IPS-NIHi7 (cell line): ENCODE measurements at regions not wholly inside any gene's neighbourhood (a gene's known extent, or its start where the extent isn't known, plus 50 kb on each side); places are given as distances from the start of the nearest gene placed in this dataset.

Experiments
- DNase-seq: peaks from one replicate; pipeline ENCODE4 v3.0.0; 2012; ENCODE audit warnings: mixed read lengths; ENCODE audit errors: extremely low spot score

DNA sequence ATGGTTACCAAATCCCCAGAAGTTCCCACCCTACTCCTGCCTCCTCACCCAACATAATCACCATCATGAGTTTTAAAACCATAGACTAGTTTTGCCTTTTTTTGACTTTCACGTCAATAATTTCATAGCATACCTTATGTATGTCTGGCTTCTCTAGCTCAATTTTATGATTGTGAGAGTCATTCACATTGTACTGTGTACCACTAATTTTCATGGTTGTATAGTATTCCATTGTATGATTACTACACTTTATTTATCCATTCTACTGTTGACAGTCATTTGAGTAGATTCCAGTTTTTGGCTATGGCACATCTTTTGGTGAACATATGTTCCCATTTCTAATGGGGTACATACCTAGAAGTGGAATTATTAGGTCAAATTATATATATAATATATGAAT is 195.3 kb upstream of the TCF21 start:
- DNase-seq = no peak

DNA sequence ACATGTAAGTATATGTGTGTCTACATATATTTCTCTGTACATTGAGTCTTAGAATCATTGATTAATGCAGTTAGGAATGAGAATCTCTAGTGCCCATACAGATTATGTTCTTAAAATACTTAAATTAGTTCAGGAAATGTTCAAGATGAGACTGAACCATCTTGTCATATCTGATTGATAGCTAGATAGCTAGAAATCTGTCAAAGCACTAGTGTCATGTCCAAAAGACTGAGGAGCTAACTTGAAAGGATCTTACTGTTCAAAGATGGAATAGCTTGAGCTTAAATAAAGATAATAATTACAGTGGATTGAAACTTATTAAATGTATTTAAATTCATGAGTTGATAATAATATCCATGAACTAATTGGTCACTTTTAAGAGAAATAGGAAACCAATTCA is 191.7 kb upstream of the TCF21 start:
- DNase-seq = no peak

DNA sequence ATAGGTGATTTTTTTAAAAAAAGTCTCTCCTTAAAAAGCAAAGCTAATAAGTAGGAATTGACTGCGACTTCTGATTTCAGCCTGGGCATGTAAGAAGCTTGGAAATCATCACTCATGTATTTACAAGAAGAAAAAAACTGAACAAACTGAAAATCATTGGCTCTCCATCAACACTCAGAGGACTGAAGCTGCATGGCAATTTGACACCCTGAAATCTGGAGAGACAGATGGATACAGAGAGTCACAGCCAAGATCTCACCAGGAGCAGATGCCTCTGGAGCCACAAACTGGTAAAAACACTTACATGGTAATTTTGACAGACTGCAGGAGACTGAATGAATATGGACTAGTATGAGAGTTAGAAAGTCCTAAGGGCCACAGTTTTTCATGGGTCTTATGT is 191.2 kb upstream of the TCF21 start:
- DNase-seq = no peak

DNA sequence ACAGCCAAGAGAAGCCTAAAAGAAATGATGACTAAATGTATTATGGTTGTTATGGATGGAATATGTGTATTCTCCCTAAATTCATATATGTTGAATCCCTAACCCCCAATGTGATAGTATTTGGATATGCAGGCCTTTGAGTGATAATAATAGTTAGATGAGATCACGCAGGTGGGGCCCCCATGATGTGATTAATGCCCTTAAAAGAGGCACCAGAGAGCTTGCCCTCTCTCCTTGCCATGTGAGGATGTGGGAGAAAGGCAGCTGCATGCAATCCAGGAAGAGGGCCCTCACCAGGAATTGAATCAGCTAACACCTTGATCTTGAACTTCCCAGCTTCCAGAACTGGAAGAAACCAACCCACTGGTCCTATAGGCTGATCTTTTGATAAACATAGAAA is 190.6 kb upstream of the TCF21 start:
- DNase-seq = no peak

DNA sequence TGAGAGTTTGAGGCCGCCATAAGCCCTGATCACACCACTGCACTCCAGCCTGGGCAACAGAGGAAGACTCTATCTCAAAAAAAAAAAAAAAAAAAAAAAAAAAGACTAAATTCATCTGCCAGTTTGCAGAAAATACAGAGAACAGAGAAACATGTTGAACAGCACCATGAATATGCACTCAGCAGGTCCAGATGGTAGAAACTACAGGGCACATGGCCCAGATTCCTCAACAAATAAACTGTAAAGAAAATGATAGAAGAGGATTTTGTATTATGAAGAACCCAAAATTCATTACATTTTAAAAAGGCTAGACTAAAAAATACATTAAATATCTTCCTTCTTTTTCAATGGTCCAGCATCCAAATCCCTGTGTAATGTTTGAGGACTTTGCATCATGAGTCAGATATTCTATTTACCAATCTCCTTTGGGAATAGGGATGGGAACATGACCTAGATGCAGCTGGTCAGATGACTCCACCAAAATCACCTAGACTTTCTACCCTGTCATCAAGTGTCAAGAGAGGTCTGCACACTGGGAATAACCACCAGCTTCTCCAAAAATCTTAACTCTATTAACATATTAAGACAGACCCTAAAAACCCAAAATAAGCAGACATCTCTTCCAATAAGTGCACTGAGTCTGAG is 189.1 kb upstream of the TCF21 start:
- no peak for DNase-seq

DNA sequence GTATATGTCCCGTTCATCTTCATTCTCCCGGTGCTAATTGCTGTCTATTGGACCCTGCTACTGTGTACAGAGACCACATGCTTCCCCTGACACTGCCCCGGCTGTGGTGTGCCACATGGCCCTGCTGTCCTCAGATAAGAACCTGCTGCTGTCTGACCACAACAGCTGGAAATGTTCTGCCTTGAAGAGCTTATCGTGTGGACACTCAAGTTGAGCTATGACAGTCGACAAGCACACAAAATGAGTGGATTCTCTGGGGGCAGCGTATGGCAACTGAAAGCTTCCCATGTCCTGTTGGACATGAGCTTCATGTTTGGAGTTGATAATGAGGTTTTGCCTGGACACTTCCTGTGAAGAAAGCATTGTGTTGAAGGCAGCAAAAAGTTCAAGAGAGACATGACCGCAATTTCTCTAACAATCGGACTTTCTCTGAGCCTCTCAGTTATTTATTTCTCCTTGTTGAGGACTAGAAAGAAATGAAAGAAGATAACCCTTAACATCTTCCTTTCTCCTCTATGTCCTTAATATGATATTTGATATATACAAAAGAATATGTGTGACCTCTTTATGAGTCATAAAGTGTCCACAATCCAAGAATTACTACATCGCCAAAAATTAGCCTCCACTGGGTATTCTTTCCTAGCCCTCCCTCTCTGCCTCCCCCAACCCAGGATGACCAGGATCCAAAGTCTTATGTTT is 187.1 kb upstream of the TCF21 start:
- no peak for DNase-seq

DNA sequence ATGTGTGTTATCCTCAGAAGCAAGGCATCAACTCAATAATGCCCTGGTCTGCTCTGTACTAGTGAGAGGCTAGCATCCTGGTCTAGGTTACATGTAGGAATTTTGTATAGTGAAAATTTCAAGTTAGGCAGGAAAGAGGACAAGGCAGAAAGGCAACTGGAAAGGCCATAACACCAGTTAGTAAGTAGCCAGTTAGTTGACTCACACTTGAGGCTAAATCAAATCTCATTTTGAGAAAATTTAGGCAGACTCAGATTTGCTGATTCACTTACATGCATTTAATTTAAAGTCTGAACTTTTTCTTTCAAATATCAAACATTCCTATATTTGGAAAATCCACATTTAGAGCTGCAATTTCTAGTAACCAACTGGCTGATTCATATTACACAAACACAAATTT is 184.5 kb upstream of the TCF21 start:
- no peak for DNase-seq

DNA sequence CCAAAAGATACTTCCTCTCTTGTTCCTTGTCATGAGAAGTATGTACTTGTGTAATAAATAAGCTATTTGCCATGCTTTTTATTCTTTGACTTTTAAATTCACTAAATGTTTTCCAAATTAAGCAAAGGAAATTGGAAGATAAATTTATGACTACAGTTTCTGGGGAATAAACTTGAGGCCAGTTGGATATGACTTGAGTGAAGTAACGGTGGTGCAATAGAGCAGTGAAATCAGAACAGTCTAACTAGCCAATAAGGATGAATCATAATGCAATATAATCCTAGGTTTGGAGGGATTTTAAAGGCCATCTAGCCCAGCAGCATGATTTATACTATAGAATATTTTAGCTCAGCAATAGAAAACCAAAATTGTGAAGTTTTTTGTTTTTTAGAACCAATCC is 183.8 kb upstream of the TCF21 start:
- no peak for DNase-seq

DNA sequence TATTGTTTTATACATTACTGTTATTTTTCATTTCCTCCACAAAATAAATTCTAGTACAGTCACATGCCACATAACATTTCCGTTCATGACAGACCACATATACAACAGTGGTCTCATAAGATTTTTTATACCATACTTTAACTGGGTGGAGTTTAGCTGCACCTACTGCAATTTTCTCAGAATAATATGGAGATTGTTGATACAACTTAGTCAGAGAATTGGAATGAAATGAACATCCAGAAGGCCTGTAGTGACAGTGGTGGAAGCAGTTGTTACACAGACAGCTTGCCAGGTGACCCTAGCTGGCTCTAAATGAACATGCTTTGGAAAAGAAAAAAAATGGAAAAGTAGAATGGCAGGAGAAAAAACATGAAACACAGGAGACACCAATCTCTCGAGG is 183.2 kb upstream of the TCF21 start:
- DNase-seq = no peak

DNA sequence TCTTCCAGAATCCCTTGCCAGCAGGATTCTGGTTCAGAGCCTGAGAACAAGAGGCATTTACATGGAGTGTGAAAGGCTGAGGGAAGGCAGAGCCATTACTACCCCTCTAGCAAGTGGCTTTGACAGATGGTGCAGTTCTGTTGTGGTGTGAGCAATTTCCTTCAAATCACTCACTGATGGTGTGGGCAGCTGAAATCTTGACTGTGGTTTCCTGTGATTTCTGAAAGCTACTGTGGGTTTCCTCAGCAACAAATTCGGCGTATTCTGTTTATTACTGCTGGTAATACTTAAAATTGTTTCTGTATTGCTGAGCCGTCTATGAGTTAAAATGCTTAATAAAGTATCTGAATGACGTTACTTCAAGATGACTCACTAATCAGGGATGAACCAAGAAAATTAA is 181.5 kb upstream of the TCF21 start:
- no peak for DNase-seq

DNA sequence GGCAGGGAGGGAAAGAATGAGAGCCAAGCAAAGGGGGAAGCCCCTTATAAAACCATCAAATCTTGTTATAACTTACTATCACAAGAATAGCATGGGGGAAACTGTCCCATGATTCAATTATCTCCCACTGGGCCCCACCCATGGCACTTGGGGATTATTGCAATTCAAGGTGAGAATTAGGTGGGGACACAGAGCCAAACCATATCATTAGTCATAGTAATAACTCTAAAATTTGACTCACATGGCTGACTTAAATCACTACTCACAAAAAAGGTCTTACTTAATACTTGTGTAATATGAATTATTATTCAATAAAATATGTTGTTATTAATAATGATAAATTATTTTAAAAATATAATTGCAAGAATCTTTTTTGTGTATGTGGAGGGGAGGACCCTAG is 178.1 kb upstream of the TCF21 start:
- no peak for DNase-seq

DNA sequence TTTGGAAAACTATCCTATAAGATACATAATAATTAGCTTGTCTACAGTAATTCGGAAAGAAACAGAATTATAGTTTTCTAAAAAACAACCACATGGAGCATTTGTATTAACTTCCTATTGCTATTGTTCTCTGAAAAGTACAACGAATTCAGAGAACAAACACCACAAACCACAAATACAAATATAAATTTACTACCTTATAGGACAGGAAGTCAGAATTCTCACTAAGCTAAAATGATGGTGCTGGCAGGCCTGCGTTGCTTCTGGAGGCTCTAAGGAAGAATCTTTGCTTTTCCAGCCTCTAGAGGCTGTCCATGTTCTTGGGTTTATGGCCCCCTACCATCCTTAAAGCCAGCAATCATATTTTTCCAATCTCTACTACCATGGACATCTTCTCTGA is 173.6 kb upstream of the TCF21 start:
- DNase-seq = no peak

DNA sequence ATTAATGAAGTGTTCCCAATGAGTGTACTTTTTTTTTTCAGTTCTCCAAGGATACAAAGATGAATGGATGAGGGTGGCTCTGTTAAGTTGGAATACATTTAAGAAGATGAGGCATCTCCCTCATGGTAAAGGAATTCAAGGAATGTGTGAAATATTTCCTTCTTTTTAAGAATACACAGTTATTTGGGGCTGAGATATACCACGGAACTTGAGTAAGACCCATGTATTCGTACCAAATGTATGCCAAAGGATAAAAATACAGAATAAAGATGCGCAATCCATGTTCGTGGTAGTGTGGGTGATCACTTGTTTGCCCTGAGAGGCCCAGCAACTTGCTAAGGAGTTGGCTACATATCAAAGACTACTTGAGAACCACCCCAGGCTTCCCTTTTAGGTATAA is 164.2 kb upstream of the TCF21 start:
- no peak for DNase-seq

DNA sequence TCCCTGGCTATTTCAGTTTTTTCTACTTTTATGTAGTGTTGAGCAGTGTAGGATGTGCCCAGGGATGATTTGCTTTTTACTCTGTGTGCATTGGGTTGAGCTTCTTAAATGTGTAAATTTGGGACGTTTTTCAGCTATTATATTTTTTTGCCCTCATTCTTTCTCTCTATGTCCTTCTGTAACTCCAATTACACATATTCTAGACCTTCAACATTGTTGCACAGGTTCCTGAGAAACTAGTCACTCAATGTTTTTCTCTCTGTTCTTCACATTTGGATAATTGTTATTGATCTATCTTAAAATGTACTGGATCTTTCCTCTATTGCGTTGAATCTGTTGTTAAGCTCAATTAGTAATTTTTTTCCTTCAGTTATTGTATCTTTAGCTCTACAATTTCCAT is 162.7 kb upstream of the TCF21 start:
- DNase-seq = no peak

DNA sequence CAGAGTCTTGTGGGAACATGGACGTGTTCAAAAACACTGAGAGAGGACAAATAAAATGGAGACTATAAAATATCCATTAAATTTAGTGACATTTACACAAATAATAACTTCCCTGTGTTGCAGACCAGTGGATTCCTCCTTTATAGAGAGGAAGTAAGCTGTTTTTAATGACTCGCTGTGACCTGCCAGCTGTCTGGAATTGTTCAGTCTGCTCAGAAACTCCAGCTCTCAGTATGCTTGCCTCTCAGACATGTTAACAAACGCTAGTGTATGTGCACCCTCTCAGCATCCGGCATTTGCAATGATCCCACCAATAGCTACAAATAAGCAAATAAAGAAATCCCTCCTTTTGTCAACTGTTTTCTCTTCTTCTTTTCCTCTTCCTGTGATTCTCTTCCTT is 158.0 kb upstream of the TCF21 start:
- DNase-seq = no peak

DNA sequence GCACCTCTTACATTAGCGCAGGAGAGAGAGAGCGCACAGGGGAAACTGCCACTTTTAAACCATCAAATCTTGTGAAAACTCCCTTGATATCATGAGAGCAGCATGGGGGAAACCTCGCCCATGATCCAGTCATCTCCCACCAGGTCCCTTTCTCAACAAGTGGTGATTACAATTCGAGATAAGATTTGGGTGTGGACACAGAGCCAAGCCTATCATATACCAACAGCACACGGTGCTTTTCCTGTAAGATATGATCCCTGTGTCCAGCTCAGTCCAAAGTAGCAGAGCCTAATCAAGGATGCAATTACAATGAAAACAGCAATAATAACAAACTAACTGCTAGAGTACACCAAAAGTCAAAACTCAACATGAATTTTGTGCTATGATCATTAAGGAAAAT is 148.7 kb upstream of the TCF21 start:
- no peak for DNase-seq

DNA sequence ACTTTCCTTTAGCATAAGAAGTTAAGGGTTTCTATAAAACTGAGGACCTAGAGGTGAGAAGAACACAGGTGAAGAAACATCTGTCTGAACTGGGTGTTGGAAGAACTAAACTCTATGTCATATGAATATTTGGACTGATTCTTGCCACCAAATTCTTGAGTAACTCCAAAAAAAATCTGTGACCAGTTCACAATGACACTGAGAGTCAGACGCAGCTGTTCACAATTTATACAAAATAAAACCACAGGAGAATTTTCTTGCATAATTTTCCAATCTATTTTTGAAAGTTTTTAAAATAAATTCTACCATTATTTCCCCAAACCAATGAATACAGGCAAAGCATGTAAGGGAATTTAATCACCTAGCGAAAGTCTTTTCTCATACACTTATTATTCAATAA is 148.1 kb upstream of the TCF21 start:
- DNase-seq = no peak

DNA sequence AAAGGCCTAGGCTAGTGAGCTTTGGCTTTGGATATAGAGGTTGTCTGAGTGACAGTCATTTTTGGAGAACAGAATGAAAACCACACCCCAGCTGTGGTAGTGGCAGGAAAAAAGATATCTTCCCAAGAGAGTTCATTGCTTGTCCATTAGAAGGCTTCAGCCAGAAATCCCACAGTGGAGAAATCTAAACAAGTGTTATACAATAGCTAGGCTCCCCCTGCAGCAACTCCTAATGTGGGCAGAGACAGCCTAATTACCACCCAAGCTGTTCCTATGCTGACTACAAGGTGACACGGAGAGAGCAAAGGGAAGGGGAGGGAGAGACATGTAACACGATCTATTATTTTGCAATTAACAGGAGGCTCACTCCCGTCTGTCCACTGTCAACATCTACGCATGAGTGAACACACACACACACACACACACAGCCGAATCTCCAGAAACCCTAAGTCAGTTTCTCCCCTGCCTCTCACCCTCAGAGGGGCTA is 147.5 kb upstream of the TCF21 start:
- DNase-seq = peak; percentile 28

DNA sequence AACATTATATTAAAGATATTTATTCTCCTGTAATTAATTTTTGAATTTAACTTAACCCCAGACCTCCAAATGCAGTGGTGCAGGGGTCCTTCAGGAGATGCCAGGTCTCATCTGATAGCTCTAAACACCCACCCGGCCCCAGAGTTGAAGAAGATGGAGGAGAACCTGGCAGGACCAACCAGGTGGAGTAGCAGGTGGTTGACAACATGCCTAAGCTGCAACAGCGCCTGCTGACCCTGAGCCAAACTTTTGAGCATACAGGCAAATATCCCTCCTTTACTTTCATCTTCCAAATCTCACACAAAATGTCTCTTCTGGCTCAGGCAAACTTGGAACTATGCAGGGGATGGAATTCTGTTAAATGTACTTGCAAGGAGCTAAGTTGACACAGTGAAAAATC is 145.3 kb upstream of the TCF21 start:
- no peak for DNase-seq

DNA sequence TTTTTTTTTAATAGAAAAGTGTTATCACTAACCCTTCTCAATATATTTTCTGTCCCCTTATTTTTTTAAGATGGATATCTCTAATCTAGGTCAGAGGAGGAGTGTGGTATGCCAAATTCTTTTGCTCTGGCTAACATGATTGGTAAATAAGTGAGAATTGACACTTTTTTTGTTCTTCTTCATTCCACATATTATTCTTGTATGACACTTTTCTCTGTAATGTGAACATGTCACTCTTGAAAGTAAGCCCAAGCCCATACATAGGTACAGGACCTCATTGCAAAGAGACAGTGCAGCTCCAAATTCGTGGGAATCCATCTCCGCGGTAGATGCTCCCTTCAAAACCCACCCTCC is 142.5 kb upstream of the TCF21 start:
- no peak for DNase-seq

DNA sequence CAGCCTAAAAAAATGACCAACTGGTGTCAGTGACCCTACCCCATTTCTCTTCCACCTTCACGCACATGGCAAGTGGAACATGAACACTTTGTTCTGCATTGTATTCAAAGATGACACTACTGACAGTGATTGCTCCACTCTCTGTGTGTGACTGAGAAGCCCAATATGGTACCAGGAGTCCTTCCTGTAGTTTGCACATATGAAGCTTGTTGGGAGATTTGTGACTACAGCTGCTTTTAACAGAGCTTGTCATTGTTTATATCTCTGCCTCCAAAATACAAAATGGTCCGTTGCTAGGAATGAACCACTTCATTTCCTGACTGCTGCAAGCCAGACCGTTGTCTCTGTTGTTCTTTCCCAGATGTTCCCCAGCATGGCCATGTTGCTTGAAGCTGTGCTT is 140.3 kb upstream of the TCF21 start:
- no peak for DNase-seq

DNA sequence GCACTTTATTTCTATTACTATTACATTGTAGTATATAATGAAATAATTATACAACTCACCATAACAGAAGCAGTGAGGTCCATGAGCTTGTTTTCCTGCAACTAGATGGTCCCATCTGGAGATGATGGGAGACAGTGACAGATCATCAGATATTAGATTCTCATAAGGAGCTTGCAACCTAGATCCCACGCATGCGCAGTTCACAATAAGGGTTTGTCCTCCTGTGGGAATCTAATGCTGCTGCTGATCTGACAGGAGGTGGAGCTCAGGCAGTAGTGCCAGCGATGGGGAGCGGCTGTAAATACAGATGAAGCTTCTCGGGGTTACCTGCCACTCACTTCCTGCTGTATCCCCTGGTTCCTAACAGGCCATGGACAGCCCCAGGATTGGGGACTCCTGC is 139.5 kb upstream of the TCF21 start:
- no peak for DNase-seq

DNA sequence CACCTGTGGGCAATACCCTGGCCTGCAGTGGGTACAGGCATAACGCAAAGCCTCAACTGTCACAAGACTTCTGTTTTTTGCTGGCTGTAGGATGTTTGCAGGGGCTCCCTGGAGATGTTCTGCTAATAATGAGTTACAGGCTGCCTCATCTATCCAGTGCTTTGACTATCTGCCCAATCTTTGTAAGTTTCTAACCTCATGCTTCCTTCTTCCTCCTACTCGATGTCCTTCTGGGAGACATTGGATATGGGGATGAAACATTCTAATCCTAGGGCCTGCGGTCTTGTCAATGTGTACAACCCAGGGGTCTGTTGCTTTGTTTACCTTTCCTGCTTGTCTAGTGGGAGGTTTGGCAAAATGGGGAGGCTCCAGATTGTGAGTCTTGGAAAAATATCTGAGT is 136.8 kb upstream of the TCF21 start:
- DNase-seq = no peak

DNA sequence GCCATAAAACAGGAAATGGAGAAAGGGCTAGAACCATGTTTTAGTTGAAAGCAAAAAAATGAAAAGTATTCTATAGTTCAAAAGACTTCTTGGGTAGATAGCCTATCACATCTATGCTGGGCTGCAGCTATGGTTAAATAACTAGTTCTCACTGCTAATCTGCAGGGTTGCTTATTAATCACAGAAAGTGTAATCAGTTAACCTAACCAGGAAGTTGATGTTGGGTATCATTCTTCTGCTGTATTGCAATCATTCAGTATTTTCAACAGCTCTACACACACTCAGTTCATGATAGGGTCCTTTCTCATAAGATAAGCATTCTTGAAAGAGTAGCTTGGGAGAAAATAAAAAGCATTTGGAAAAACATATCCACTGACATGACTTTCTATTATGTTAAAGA is 135.2 kb upstream of the TCF21 start:
- DNase-seq = no peak
